ENCODE measurements at regions not wholly inside any gene's neighbourhood (a gene's known extent, or its start where the extent isn't known, plus 50 kb on each side); places are given as distances from the start of the nearest gene placed in this dataset.

DNA sequence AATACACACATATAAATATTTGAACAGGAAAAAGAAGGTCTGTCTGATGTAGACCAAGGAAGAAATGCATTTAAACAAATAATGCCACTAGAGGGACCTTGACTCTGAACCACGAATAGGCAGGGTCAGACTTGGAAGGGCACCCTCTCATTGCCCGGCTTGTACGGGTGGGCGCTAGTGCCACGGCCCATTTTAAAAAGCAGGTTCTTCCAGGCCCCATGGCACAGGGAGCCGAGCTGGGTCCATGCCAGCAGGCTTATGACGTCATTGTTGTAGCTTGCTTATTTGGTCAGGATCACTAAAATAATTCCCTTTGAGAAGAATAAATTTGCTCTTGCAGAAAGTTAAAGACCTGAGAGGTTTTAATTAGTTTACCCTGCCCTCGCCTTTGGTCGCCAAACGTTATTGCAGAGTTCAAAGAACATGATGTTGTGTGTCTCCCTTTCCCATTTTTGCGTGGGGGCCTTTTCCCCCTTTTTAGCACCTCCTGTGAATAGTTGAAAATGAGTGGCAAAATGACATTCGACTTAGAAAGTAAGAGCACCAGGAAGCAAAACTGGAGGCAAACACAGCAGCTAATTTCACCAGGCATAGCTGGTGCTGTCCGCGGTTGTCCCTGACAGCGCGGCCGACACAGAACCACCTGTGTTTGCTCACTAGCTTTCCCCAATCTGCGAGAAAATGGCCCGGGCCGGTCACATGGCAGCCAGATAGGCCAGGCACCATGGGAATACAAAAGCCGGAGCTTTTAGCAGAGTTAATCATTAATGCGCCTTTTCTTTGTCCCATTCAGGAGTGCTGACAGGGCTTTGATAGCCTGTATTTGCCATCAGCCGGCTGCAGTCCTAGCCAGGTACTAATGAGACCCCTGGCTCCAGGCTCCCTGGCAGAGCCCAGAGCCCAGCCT is 93.8 kb downstream of the FOXA2 start:
- WGBS, 2 donors = 30 to 39% methylated on average over 22 to 23 of the region's 23 CpGs
- no peak for TF ChIP-seq EP300 (IDR thresholded peaks at IDR 0.05)
- TF ChIP-seq, protein P1, sequence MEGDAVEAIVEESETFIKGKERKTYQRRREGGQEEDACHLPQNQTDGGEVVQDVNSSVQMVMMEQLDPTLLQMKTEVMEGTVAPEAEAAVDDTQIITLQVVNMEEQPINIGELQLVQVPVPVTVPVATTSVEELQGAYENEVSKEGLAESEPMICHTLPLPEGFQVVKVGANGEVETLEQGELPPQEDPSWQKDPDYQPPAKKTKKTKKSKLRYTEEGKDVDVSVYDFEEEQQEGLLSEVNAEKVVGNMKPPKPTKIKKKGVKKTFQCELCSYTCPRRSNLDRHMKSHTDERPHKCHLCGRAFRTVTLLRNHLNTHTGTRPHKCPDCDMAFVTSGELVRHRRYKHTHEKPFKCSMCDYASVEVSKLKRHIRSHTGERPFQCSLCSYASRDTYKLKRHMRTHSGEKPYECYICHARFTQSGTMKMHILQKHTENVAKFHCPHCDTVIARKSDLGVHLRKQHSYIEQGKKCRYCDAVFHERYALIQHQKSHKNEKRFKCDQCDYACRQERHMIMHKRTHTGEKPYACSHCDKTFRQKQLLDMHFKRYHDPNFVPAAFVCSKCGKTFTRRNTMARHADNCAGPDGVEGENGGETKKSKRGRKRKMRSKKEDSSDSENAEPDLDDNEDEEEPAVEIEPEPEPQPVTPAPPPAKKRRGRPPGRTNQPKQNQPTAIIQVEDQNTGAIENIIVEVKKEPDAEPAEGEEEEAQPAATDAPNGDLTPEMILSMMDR (IDR thresholded peaks at IDR 0.05) = no peak
- no peak for TF ChIP-seq POLR2A (IDR thresholded peaks at IDR 0.05)
- H3K27ac ChIP-seq = no peak overlapping the region

GRCh38 chr20:22489626-22490286 is 94.6 kb downstream of the FOXA2 start:
- DNase-seq (ENCODE audit: low spot score in 2 of 2) = no peak
- 70 to 75% methylated on average over 11 of the region's 11 CpGs for WGBS, 2 donors
- Histone ChIP-seq H3K4me3 (no peak overlapping the region), H3K27ac (no peak overlapping the region), H3K27me3 (peaks cover 0 to 17% of the 10 kb centered on the region in 2 donors), H3K36me3 (no peaks in the 10 kb centered on the region), H3K9me3 (no peaks in the 10 kb centered on the region), H3K4me1 (no peaks in the 10 kb centered on the region)
- TF ChIP-seq, protein P1 (IDR thresholded peaks at IDR 0.05) = no peak
- TF ChIP-seq EP300 (IDR thresholded peaks at IDR 0.05) (no peak), POLR2A (IDR thresholded peaks at IDR 0.05) (no peak)

More for the DNA sequence above, 93.8 kb downstream of the FOXA2 start:
- no peaks in the 10 kb centered on the region for H3K4me1 ChIP-seq
- no peaks in the 10 kb centered on the region for H3K36me3 ChIP-seq
- no peak for DNase-seq (ENCODE audit: low spot score in 2 of 2)
- H3K9me3 ChIP-seq = no peaks in the 10 kb centered on the region
- H3K4me3 ChIP-seq = no peak overlapping the region
- peaks cover 0 to 17% of the 10 kb centered on the region in 2 donors for H3K27me3 ChIP-seq

DNA sequence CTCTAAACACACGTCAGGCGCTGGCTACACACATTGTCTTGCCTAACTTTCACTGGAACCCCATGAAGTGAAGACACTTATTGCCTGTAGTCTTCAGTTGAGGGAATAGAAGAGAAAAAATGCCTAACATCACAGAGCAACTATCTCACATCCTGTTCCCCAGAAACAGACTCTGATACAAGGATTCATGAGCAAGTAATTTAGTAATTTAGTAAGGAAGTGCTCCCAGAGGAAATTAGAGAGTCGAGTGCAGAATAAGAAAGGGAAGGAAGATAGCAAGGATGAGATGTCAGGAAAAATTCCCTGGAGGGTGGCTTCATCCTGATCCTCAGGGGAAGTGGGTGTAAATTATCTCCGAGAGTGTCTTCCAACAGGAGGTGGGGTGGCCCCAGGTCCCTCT is 104.0 kb downstream of the FOXA2 start:
- H3K4me1 ChIP-seq = no peaks in the 10 kb centered on the region
- no peak overlapping the region for H3K4me3 ChIP-seq
- DNase-seq (ENCODE audit: low spot score in 2 of 2) = no peak
- no peaks in the 10 kb centered on the region for H3K27me3 ChIP-seq
- H3K9me3 ChIP-seq = peaks cover 0 to 10% (median 0%) of the 10 kb centered on the region in 4 donors
- no peak overlapping the region for H3K27ac ChIP-seq
- WGBS, 2 donors = 58 to 63% methylated on average over 4 of the region's 4 CpGs
- TF ChIP-seq POLR2A (IDR thresholded peaks at IDR 0.05) = no peak
- TF ChIP-seq, protein P1 (IDR thresholded peaks at IDR 0.05) = no peak
- TF ChIP-seq EP300 (IDR thresholded peaks at IDR 0.05) = no peak
- H3K36me3 ChIP-seq = no peaks in the 10 kb centered on the region

DNA sequence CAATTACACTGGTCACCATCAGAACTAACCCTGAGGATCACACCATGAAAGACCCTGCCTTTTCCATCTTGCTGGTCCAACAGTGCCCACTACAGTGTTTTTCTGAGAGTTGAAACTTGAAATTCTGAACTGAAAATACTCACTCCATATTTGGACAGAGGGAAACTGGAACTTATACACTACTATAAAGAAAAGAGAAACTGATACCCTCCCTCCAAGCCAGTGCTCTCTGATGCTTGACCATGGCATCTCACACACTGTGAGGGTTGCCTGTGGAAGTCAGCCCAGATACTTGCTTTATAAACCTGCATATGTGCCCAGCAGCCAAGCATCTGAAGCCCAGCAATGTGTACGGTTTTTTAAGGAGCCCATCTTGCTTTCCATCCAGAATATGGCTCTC is 108.7 kb downstream of the FOXA2 start:
- Histone ChIP-seq H3K4me3 (no peak overlapping the region), H3K4me1 (no peaks in the 10 kb centered on the region), H3K27me3 (no peaks in the 10 kb centered on the region), H3K27ac (no peak overlapping the region), H3K36me3 (no peaks in the 10 kb centered on the region), H3K9me3 (peaks cover 0 to 10% (median 0%) of the 10 kb centered on the region in 4 donors)
- 67 to 72% methylated on average over 1 of the region's 1 CpG for WGBS, 2 donors
- DNase-seq (ENCODE audit: low spot score in 2 of 2) = no peak
- TF ChIP-seq POLR2A (IDR thresholded peaks at IDR 0.05) (no peak), EP300 (IDR thresholded peaks at IDR 0.05) (no peak)
- TF ChIP-seq, protein P1 (IDR thresholded peaks at IDR 0.05) = no peak

DNA sequence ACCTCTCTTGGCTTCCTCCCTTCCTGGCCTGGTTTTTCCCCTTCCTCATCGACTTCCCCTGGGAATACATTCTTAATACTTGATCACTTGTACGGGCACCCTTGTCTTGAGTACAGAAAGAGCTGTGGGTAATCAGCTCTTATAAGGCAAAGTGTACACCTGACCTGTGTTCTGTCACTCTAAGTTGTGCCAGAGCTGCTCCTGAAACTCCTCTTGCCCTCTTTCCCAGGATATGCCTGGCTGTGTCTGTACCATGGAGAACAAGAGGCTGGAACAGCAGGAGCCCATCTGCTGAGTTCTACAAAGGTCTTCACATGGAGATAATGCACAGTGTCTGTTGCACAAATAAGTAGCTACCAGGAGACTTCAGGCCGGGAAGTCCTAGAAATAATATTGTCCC is 110.1 kb downstream of the FOXA2 start:
- TF ChIP-seq POLR2A (IDR thresholded peaks at IDR 0.05) (no peak), EP300 (IDR thresholded peaks at IDR 0.05) (no peak)
- TF ChIP-seq, protein P1 (IDR thresholded peaks at IDR 0.05) = no peak
- Histone ChIP-seq H3K27ac (no peak overlapping the region), H3K4me3 (no peak overlapping the region), H3K27me3 (no peaks in the 10 kb centered on the region), H3K4me1 (no peaks in the 10 kb centered on the region), H3K36me3 (no peaks in the 10 kb centered on the region), H3K9me3 (peaks cover 0 to 10% (median 0%) of the 10 kb centered on the region in 4 donors)
- WGBS, 2 donors = 68 to 70% methylated on average over 3 of the region's 3 CpGs
- no peak for DNase-seq (ENCODE audit: low spot score in 2 of 2)
